ENCODE measurements at regions not wholly inside any gene's neighbourhood (a gene's known extent, or its start where the extent isn't known, plus 50 kb on each side); places are given as distances from the start of the nearest gene placed in this dataset.

DNA sequence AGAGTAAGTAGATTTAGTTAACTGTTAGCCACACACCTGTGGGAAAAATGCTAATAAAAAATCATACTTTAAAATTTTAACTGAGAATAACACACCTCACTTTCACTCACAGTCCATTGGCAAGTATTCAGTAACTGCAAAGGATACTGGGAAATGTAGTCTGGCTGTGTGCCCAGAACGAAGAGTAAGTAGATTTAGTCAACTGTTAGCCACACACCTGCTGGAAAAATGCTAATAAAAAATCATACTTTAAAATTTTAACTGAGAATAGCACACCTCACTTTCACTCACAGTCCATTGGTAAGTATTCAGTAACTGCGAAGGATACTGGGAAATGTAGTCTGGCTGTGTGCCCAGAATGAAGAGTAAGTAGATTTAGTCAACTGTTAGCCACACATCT, 178.4 kb upstream of the NWD2 start:
- no peak for TF ChIP-seq POLR2A (IDR thresholded peaks at IDR 0.05)
- TF ChIP-seq, protein P1, sequence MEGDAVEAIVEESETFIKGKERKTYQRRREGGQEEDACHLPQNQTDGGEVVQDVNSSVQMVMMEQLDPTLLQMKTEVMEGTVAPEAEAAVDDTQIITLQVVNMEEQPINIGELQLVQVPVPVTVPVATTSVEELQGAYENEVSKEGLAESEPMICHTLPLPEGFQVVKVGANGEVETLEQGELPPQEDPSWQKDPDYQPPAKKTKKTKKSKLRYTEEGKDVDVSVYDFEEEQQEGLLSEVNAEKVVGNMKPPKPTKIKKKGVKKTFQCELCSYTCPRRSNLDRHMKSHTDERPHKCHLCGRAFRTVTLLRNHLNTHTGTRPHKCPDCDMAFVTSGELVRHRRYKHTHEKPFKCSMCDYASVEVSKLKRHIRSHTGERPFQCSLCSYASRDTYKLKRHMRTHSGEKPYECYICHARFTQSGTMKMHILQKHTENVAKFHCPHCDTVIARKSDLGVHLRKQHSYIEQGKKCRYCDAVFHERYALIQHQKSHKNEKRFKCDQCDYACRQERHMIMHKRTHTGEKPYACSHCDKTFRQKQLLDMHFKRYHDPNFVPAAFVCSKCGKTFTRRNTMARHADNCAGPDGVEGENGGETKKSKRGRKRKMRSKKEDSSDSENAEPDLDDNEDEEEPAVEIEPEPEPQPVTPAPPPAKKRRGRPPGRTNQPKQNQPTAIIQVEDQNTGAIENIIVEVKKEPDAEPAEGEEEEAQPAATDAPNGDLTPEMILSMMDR (IDR thresholded peaks at IDR 0.05): no peak
